GM21619 (cell line): ENCODE measurements at regions not wholly inside any gene's neighbourhood (a gene's known extent, or its start where the extent isn't known, plus 50 kb on each side); places are given as distances from the start of the nearest gene placed in this dataset.
"Not testable (repeated sequence)": the region's sequence is repeated elsewhere in the genome, so short reads cannot be mapped to it uniquely, and the experiment has no call there.

Source experiments
- ATAC-seq: cut with Tn5 transposase; IDR thresholded peaks from one replicate; pipeline ENCODE4 v1.9.1; 2021; ENCODE audit not compliant: unreplicated experiment

DNA sequence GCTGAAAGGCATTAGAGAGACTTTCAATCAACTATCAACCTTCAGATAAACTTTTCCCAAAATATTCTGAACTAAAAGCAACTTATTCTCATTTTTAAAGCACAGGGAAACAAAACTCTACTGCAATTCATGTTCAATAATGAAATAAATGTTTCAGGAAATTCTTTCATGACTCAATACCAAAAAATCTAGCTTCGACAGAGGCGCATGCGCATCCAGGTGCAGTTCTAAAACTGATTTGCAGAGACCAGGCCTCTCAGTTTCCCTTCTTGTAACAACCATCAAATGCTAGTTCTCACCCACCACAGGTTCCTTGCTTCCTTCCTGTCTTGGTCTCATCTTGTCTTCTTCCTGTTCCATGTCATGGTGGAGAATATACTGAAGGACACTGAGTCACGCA lies 55.3 kb upstream of the NRBF2 start:
- no peak for ATAC-seq

DNA sequence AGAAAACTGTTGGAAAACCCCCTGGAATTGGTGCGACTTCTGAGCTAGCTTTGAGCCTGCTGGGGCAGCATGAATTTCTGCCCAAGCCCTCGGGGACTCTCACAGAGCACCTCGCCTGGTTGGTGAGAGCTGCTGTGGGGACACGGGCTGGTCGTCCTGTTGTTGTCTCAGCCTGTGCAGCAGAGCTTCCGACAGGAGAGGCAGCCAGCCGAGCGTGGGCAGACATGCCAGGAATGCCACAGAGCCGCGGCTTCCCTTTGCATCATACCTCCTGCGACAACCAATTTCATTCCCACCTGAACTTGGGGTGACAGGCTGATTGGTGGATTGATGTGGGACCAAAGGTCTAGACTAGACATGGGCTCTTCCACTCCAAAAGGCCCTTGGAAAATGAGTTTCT lies 60.2 kb upstream of the NRBF2 start:
- ATAC-seq, result no peak

DNA sequence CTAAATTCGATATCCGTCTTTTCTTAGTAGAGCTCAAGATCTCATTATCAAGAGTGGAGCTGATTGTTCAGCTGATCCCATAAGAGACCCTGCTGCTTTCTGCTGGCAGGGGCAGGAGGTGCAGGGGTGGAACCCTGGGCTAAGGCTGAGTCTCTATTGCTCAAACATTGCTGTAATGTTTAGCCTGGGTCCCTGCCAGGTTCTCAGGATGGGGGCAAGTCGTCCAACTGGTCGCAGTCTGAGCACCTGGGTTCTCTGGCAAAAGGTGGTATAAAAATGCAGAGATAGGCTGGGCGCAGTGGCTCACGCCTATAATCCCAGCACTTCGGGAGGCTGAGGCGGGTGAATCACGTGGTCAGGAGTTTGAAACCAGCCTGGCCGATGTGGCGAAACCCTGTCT lies 62.0 kb upstream of the NRBF2 start:
- no peak for ATAC-seq

DNA sequence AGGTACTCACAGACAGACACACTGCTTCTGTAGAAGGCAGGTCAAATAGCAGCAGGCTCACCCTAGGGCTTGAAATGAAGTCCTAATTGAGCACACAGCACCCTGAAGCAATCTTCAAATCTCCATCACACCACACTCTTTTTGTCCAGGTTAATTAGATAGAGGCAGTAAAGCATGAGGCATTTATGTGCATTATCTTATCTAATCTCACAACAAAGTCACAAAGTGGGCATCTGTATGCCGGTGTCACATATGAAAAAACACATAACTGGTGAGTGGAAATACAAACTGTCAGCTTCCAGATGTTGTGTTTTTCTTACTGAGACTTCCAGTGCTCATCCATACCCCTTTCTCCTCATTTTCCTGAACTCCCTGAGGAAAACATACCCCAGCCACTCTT lies 63.8 kb upstream of the NRBF2 start:
- no peak for ATAC-seq

DNA sequence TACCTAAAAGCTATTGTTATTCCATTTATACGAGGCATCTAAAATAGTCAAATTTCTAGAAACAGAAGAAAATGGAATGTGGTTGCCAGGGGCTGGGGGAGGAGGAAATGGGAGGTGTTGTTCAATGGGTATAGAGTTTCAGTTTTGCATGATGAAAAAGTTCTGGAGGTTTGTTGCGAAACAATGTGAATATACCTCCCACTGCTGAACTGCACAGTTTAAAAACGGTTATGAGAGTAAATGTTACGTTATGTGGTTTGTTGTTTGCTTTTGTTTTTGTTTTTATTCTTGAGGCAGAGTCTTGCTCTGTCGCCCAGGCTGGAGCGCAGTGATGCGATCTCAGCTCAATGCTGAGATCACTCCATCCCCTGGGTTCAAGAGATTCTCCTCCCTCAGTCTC lies 64.9 kb upstream of the NRBF2 start:
- ATAC-seq, result no peak

DNA sequence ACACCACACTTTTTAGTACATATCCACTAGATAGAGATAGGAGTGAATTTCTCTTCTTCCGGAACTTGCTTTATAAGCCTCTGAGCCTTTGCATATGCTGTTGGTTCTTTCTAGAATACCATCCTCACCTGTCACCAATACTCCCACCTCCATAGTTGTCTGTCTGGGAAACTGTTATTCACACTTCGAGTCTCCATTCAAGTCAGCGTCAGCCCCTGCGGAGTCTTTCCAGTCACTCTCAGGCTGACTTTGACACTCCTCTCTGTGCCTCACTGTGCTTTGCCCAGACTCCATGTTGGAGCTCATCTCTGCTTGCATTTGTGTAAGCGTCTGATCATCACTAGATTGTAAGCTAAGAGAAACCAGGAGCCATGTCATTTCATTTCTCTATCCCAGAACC lies 66.5 kb upstream of the NRBF2 start:
- ATAC-seq, result no peak

DNA sequence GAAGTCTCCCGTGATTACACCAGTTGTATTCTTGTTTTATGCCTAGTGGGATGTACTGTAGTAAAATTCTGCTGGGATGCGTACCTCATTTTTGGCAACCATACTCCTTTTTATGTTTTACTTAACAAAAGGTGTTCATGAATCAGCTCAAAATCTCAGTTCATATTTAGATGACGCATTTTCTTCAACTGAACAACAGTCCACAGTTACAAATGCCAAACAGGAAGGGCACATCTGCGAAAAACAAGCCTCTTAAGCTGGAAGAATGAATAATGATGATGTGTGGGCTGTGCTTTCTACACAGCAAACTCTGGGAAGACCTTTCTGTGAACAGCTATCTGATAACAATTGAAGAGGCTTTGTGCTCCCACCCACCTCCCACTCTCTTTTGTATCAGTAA lies 68.4 kb upstream of the NRBF2 start:
- ATAC-seq, result no peak

DNA sequence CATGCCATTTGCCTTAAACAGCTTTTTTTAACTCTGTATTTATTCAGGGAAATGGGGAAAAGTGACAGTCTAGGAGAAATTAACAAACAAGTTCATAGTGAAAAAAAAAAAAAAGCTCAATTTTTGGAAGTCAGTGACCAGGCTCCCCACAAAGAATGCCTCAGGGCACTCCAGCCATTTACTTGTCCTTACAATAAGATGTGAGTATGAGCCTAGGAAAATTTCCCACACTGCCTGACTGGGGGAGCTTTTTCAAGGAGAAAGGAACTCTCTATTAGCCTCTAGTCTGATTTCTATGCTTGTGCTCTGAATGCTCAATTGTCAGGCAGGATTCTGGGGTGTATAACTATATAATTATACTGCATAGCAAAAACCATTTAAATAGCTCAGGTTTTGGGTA lies 74.9 kb upstream of the NRBF2 start:
- ATAC-seq, result no peak

DNA sequence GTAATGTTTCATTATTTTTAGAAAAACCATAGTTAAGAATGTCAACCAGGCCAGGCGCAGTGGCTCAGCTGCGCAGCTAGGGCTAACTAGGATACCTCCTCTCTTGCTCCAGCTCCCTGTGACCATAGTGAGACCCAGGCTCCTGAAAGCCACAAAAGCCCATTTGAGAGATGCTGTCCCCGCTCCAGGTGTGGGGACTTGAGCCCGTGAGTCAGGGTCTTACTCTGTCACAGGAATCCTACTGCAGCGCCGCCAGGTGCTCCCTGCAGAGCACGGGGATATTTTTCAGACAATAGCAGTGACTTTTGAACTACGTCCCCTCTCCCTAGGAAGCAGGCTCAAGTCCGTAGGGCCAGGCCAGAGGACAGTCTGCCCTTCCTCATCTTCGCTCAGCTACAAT lies 75.6 kb upstream of the NRBF2 start:
- no peak for ATAC-seq

DNA sequence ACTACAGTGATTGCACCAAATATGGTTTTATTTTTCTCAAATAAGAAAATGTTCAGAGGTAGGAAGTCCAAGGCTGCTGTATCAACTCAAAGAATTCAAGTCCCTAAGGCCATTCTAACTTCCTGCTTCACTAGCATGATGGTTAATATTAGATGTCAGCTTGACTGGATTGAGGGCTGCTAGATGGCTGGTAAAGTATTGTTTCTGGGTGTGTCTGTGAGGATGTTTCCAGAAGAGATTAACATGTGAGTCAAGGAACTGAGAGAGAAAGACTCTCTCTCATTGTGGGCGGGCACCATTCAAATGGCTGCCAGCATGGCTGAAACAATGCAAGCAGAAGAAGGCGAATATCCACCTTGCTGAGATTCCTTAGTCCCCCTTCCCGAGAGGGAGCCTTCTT lies 77.4 kb upstream of the NRBF2 start:
- no peak for ATAC-seq

DNA sequence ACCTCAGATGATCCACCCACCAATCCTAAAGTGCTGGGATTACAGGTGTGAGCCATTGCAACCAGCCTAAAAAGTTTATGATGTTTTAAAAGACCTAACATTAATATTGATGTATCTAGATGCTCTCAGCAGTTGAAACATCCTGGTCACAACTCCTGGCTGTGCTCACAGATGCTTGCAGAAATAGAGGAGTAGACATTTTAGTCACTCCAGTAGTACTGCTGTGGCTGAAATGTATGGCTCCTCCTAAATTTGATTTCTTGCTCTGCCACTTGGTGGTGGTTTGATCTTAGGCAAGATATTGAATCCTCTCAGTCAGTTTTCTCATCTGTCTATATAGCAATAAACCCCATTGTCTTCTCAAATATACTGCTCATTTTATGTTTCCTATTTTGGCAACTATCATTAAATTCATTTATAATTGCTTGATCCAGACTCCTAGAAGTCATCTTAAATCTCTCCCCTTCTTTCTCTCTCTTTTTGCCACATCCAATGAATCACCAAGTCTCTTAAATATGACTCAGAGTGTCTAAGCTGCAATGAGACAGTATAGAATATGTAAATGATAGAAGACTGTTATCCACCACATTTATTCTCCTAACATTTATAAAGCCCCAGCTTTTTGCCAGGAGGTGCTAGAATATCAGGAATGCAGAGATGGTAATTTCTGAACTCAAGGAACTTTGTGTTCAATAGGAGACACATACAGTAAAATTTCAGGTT lies 78.1 kb upstream of the NRBF2 start:
- ATAC-seq, result no peak

DNA sequence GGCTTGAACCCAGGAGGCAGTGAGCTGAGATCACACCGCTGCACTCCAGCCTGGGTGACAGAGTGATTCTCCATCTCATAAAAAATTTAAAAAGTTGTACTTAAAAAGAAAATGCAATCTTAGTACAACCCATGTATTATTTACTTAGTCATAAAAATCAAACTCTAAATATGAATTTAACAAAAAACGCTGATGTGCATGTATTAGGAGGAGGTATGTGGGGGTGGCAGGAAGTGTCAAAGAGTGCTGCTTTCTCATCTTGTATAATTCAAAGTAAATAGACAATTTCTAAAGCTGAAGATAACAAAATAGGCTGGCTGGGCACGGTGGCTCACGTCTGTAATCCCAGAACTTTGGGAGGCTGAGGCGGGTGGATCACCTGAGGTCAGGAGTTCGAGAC lies 81.0 kb upstream of the NRBF2 start:
- ATAC-seq, result no peak

DNA sequence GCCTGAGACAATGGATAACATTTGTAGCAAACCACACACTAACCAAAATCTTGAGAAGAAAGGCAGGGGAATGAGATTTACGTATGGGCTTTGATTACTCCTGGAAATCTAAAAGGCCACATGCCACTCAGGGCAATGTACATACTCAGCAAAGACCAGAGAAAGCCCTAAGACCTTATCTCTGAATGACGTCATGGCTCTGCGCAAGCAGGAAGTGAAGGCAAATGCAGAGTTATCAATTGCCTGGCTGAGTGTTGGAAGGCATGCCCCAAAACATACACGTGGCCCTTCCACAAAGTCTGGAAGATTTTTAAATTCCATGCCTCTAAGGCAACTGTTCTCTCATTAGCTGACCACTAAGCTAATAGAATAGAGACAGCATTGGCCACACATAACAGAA lies 90.9 kb upstream of the NRBF2 start:
- ATAC-seq, result no peak

DNA sequence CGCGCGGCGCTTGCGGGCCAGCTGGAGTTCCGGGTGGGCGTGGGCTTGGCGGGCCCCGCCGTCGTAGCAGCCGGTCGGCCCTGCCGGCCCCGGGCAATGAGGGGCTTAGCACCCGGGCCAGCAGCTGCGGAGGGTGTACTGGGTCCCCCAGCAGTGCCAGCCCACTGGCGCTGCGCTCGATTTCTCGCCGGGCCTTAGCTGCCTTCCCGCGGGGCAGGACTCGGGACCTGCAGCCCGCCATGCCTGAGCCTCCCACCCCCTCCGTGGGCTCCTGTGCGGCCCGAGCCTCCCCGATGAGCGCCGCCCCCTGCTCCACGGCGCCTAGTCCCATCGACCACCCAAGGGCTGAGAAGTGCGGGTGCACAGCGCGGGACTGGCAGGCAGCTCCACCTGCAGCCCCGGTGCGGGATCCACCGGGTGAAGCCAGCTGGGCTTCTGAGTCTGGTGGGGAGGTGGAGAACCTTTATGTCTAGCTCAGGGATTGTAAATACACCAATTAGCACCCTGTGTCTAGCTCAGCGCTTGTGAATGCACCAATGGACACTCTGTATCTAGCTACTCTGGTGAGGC lies 99.4 kb upstream of the NRBF2 start:
- ATAC-seq, result not testable (repeated sequence)

DNA sequence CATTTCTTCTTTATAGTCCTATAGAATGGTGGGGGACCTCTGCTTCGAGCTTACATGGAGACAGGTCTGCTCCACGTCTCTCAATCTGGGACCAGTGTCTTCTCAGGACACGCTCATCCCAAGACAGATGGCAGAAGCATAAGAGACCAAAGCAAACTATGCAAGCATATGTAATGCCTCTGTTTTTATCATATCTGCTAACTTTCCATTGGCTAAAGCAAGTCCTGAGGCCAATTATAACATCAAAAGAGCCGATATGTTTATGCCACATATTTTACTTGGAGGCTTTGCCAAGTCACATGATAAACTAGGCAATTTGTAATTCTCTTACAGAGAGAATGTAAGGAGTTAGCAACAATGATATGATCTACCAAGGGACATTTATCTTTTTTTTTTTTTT lies 102.6 kb upstream of the NRBF2 start:
- ATAC-seq, result no peak

DNA sequence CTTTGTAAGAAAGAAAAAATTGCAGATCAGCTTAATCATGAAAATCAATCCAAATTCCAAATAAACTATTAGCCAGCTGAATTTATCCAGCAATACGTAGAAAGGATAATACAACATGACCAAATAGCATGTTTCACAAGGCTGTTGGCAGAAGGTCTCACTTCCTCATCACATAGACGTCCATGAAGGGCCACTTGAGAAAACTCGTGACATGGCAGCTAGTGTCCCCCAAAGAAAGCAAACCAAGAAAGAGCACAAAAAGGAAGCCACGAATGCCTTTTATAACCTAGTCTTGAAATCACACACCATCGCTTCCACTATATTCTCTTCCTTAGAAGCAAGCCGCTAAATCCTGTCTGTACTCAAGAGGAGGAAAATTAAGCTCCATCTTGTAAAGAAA lies 105.6 kb upstream of the NRBF2 start:
- ATAC-seq, result no peak

DNA sequence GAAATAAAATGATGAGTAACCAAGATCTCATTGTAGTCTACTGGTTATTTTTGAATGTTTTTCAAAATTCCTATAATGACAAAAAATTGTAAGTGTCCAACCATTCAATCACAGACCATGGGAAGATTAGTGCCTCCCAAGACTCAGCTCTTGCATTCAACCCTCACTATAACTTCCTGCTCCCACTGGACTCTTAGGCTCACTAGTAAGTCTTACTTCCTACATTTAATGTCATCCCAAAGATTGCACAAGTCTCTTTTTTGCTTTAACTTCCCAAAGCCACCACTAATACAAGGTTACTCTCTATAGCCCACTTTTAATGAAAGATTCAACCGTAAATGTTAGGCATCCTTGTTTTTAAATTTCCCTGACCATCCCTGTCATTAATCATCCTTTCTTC lies 111.9 kb upstream of the NRBF2 start:
- no peak for ATAC-seq

DNA sequence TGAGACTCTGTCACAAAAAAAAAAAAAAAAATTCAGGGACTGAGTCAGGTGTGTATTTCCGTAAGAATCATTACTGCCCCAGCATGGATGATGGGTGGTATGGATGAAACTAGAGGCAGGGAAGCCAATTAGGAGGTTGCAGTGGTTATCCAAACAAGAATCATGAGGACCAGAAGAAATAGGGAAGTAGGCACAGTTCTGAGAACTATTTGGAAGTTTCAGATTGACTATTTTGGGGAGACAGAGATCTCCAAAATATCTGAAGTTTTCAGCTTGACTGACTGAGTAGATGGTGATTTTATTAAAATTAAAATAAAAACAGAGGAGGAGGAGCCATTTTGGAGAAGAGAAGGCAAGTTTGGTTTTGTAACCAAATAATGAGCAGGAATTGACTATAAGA lies 119.4 kb upstream of the NRBF2 start:
- ATAC-seq, result no peak

DNA sequence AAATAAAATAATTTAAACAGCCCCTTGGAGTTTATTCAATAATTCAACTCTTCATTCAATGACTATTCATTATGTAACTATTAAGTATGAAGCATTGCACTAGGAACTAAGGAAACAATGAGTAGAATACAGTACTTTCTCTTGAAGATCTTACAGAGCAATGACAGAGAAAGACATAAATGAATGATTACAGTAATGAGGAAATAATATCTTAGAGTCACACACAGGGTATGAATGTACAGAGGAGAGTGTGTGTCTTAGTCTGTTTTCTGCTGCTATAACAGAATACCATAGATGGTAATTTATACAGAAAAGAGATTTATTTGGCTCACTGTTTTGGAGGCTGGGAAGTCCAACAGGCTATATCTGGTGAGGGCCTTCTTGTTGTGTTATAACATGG lies 120.5 kb upstream of the NRBF2 start:
- ATAC-seq, result no peak

DNA sequence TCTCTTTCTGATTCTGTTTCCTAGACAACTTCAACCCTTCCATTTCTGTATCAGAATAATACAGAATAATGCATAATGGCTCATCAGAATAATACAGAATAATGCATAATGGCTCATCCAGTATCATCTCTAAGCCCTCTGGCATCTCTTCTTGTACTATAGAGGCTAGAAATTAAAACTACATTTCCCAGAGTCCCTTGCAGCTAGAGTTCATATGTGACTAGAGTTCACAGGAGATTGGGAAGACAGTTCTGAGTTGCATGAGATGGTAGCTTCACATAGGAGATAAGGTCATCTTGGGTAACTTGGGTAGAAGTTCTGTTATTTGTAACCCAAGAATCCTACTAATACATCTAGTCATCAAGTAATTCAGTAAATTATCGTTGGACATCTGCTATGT lies 122.9 kb upstream of the NRBF2 start:
- no peak for ATAC-seq

DNA sequence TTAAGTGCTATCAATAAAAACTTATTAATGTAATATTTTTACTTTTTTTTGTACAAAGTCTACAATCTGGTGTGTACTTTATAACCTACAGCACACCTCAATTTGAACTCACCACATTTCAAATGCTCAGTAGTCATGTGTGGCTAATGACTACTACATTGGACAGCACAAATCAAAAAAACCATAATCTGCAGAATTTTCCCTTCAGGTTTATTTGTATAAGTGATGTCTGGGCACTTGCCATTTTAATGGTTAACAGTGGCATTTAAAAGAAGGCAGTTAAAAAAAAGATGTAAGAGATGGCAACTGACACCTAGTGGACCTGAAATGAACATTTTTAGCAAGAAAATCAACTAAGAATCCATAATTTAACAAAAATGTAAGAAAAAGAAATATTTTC lies 124.6 kb upstream of the NRBF2 start:
- no peak for ATAC-seq

DNA sequence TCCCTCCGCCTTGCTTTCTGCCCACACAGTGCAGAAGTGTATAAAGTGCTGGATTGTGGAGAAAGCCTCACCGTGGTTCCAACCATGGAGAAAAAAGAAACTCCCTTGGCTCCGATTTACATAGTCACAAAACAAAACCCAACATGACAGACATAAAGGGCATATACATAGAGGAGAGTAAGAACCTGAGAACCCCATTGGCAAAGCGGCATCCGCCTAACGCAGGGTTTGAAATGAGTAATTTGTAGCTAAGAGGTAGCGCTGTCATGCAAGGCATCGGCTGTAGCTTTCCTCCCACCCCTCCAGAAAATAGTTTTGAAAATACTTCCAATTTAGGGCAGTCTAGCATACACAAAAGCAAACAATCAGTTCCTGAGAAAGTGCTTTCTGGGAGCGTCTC lies 126.0 kb upstream of the NRBF2 start:
- ATAC-seq, result no peak

DNA sequence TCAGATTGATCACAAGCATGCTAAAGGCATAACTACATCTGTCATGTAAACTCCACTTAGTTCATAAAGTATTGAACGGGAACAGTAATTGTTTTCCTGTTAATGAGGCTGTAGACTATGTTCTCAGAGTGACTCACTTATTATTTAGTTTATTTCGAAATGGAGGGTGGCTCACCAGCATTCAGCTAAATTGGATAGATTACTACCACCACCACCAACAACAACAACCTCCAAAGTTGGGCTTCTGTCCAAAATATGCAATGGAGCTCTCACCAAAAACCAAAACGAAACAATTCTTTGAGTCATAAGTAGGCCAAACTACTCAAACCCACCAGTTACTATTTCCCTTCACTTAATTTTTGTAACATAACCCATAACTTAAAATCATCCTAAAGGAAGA lies 127.9 kb upstream of the NRBF2 start:
- no peak for ATAC-seq
